K562 (cell line): ENCODE measurements at regions not wholly inside any gene's neighbourhood (a gene's known extent, or its start where the extent isn't known, plus 50 kb on each side); places are given as distances from the start of the nearest gene placed in this dataset.

ENCODE experiments used
- ATAC-seq: fragments of 200-7000 bp; cut with Tn5 transposase; 3 replicates; pipeline ENCODE4 v1.9.1; 2020; ENCODE audit warnings: moderate library complexity
- BruUV-seq: library from RNA; stranded (reverse); fragments of 400-500 nt; replicated peaks from 2 replicates; lab custom pipeline; 2021; lab: Mats Ljungman, UMichigan
- CTCF ChIA-PET: fragments of 300-600 bp; formaldehyde crosslinking; extraction: SDS; loops from one replicate; lab custom pipeline; 2021; ENCODE audit warnings: low intra/inter-chr PET ratio; lab: Yijun Ruan, JAX
- POLR2A ChIA-PET: fragments of 300-600, 350-650 bp; sonication (Branson Sonifier 250); formaldehyde crosslinking; extraction: SDS; loops from one replicate; lab custom pipeline; 2021; ENCODE audit warnings: antibody characterized with exemption, inconsistent platforms; lab: Yijun Ruan, JAX
- DNase-seq, 4 experiments: peaks; one replicate each; pipeline versions ENCODE4 v3.0.0 to v3.0.0-alpha.2; 2011 to 2018; ENCODE audit warnings: low spot score in 3 of 4, mixed read lengths in 3 of 4; ENCODE audit errors: extremely low read depth in 1 of 4
- FAIRE-seq: peaks from 2 replicates; lab custom pipeline; 2011; peaks lifted over from hg19 to GRCh38; lab: Jason Lieb, UNC
- H2AFZ ChIP-seq: 2 replicates; pipeline ENCODE4 v1.6.0; 2011; ENCODE audit warnings: low read depth, low read length, control low read depth, inconsistent platforms
- H3K27ac ChIP-seq: fragments of 200-600 bp; 3 replicates; pipeline ENCODE4 v1.8.0; 2011; ENCODE audit warnings: low read depth, mild to moderate bottlenecking, control low read depth, inconsistent platforms, low read length, moderate library complexity, mixed read lengths; ENCODE audit errors: extremely low read depth
- H3K27me3 ChIP-seq, 2 experiments: fragments of 300-600 bp in 1 of 2; 2 replicates in 1 of 2; 3 replicates in 1 of 2; pipeline versions ENCODE4 v1.6.0 to v1.8.0; 2011; ENCODE audit warnings: inconsistent platforms in 2 of 2, low read length in 2 of 2, mild to moderate bottlenecking in 1 of 2, mixed read lengths in 1 of 2, moderate library complexity in 1 of 2; ENCODE audit not compliant: control insufficient read depth in 2 of 2, insufficient read depth in 2 of 2
- H3K36me3 ChIP-seq: fragments of 300-600 bp; 3 replicates; pipeline ENCODE4 v1.8.0; 2011; ENCODE audit warnings: mild to moderate bottlenecking, low read length, inconsistent platforms; ENCODE audit not compliant: control insufficient read depth, insufficient read depth
- H3K4me1 ChIP-seq, 2 experiments: fragments of 200-600 bp in 1 of 2; replicated peaks in 1 of 2; 2 replicates in 1 of 2; 3 replicates in 1 of 2; pipeline versions ENCODE4 v1.5.1 to v1.8.0; 2011; ENCODE audit warnings: inconsistent platforms in 2 of 2, low read length in 2 of 2, mild to moderate bottlenecking in 1 of 2, mixed read lengths in 1 of 2, moderate library complexity in 1 of 2; ENCODE audit not compliant: control insufficient read depth in 2 of 2, insufficient read depth in 2 of 2
- H3K4me2 ChIP-seq: 2 replicates; pipeline ENCODE4 v1.6.1; 2011; ENCODE audit warnings: low read length, control low read depth, inconsistent platforms, mixed read lengths; ENCODE audit not compliant: insufficient read depth
- H3K4me3 ChIP-seq: fragments of 200-600 bp; sonication (generic), shearing (Covaris generic); 2 replicates; pipeline ENCODE4 v1.5.1; 2016; ENCODE audit warnings: control low read depth, inconsistent platforms
- H3K79me2 ChIP-seq: fragments of 200-600 bp; 3 replicates; pipeline ENCODE4 v1.8.0; 2011; ENCODE audit warnings: low read length, inconsistent platforms; ENCODE audit not compliant: control insufficient read depth, insufficient read depth
- H3K9ac ChIP-seq, 2 experiments: 2 replicates each; pipeline versions ENCODE4 v1.6.0 to v1.6.1; 2011; ENCODE audit warnings: low read depth in 2 of 2, low read length in 2 of 2, control low read depth in 1 of 2, inconsistent platforms in 1 of 2, mild to moderate bottlenecking in 1 of 2, mixed read lengths in 1 of 2; ENCODE audit not compliant: insufficient read depth in 1 of 2
- H3K9me1 ChIP-seq: one replicate; pipeline ENCODE4 v1.6.0; 2011; ENCODE audit warnings: inconsistent platforms, mild to moderate bottlenecking, low read length, moderate library complexity; ENCODE audit not compliant: control insufficient read depth, insufficient read depth
- H3K9me3 ChIP-seq: replicated peaks from 2 replicates; pipeline ENCODE4 v1.5.1; 2011; ENCODE audit warnings: low read depth, low read length, inconsistent platforms; ENCODE audit not compliant: control insufficient read depth, insufficient read depth
- H4K20me1 ChIP-seq: replicated peaks from 2 replicates; pipeline ENCODE4 v1.6.1; 2011; ENCODE audit warnings: low read length, inconsistent platforms, mixed read lengths; ENCODE audit not compliant: control insufficient read depth, insufficient read depth
- CHD4 ChIP-seq: fragments of 200-600 bp; sonication (generic); IDR thresholded peaks from 3 replicates; pipeline ENCODE4 v1.6.1; 2012; ENCODE audit warnings: low read depth, mild to moderate bottlenecking, mixed read lengths, low read length, inconsistent platforms; ENCODE audit not compliant: insufficient read depth, insufficient replicate concordance, poor library complexity, severe bottlenecking
- DNMT1 ChIP-seq: fragments of 450-650 bp; IDR thresholded peaks from 2 replicates; pipeline ENCODE4 v1.6.1; 2016; ENCODE audit warnings: antibody characterized with exemption, mild to moderate bottlenecking
- EGR1 ChIP-seq: fragments of 450-650 bp; conservative IDR thresholded peaks from 2 replicates; pipeline ENCODE4 v1.6.1; 2017; ENCODE audit warnings: mild to moderate bottlenecking
- NCOA6 ChIP-seq: fragments of 450-650 bp; IDR thresholded peaks from 2 replicates; pipeline ENCODE4 v1.6.1; 2017; ENCODE audit warnings: mild to moderate bottlenecking
- NEUROD1 ChIP-seq: fragments of 150-350 bp; IDR thresholded peaks from 2 replicates; pipeline ENCODE4 v1.6.1; 2014; ENCODE audit warnings: borderline replicate concordance, low read length, low read depth; ENCODE audit not compliant: partially characterized antibody
- REST ChIP-seq, 2 experiments: fragments of 450-650 bp; formaldehyde crosslinking in 1 of 2; IDR thresholded peaks; 2 replicates each; pipeline versions ENCODE4 v1.4.0 to v1.6.1; 2014 to 2020; ENCODE audit warnings: mild to moderate bottlenecking in 2 of 2, borderline replicate concordance in 1 of 2, low read depth in 1 of 2
- SIRT6 ChIP-seq: IDR thresholded peaks from one replicate; pipeline ENCODE4 v1.6.1; 2012; ENCODE audit warnings: low read depth, mild to moderate bottlenecking, control low read depth, inconsistent platforms, low read length, moderate library complexity
- SRSF7 ChIP-seq: fragments of 200-400 bp; formaldehyde crosslinking; optimal IDR thresholded peaks from 2 replicates; pipeline ENCODE3; 2017; ENCODE audit warnings: mild to moderate bottlenecking, low read depth, low read length
- STAT5A ChIP-seq: IDR thresholded peaks from 2 replicates; pipeline ENCODE4 v1.6.1; 2012; ENCODE audit warnings: low read length, inconsistent platforms, borderline replicate concordance
- STAT5B ChIP-seq: fragments of 250-450 bp; sonication (Bioruptor Pico); IDR thresholded peaks from 2 replicates; pipeline ENCODE4 v1.8.0; 2021; ENCODE audit warnings: mild to moderate bottlenecking, inconsistent platforms
- ZBTB2 ChIP-seq: fragments of 450-650 bp; IDR thresholded peaks from 2 replicates; pipeline ENCODE4 v1.6.1; 2016; ENCODE audit warnings: antibody characterized with exemption
- ZFP36 ChIP-seq: fragments of 150-350 bp; IDR thresholded peaks from 2 replicates; pipeline ENCODE4 v1.6.1; 2018; ENCODE audit warnings: low read length, low read depth; ENCODE audit not compliant: partially characterized antibody
- WGBS: fragments of 100-300 bp; shearing (Covaris generic); methylation state at CpG from one replicate; pipeline ENCODE4 v1.1.6; 2016; ENCODE audit warnings: low coverage, mixed read lengths; ENCODE audit not compliant: insufficient coverage; ENCODE audit errors: missing lambda C conversion rate; 5-methylcytosine and 5-hydroxymethylcytosine counted together
- in situ Hi-C: fragments of 300-500 bp; cut with MboI; formaldehyde crosslinking; loops from 4 replicates; pipeline ENCODE4 v1.15.0; 2018; ENCODE audit warnings: inconsistent platforms, mixed read lengths
- intact Hi-C: fragments of 100-400 bp; cut with micrococcal nuclease; formaldehyde crosslinking; loops from 2 replicates; pipeline ENCODE4 v1.14.2; 2022

DNA sequence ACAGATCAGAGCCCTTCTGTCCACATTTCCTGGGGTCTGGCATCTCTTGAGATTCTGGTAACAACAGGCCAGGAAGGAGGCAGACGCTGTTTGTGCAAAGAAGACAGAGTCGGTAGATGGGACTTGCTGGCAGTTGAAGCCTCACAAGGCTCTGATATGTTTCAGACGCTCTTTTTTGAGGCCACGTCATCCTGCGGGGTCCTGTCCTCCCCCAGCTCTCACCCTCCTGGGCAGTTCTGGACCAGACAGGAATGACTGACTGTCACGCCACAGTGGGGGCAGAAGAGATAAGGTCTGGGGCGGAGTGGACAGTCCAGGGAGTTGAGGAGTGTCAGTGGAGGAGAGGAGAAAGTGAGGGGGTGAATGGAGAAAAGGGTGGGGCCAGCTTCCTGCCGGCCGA lies 87.1 kb upstream of the SULF2 start:
- Histone ChIP-seq H3K4me3 (no peak overlapping the region), H2AFZ (no peak overlapping the region), H3K27ac (no peak overlapping the region), H4K20me1 (no peaks in the 10 kb centered on the region; the same call in 1 of the 2 replicates), H3K4me2 (no peak overlapping the region), H3K79me2 (no peaks in the 10 kb centered on the region), H3K27me3 (peaks cover 16 to 32% of the 10 kb centered on the region in 2 experiments; a peak in 4 of 5 replicates), H3K36me3 (no peaks in the 10 kb centered on the region), H3K9me1 (peaks cover 5% of the 10 kb centered on the region), H3K9me3 (no peaks in the 10 kb centered on the region), H3K9ac (no peak overlapping the region), H3K4me1 (no peaks in the 10 kb centered on the region)
- DNase-seq, result peak in 1 of 4 experiments; percentile 30
- ATAC-seq, result no peak
- in situ Hi-C loops, result no loop called here
- ChIA-PET POLR2A (interaction anchor here (1.2 kb wide), 1 partner anchor 10 kb away, joined by 4 read pairs; no protein-coding TSS in a partner anchor), CTCF (no interaction called here)
- no TSS peak for BruUV-seq
- WGBS, result 0% methylated on average over 6 of the region's 9 CpGs
- FAIRE-seq, result no peak
- intact Hi-C loops, result no loop called here
- TF ChIP-seq DNMT1, result no peak
- TF ChIP-seq STAT5B, result no peak
- no peak for TF ChIP-seq STAT5A
- TF ChIP-seq EGR1, result peak; percentile 53; the same call in 1 of the 2 replicates
- peak; percentile 36 for TF ChIP-seq REST (IDR thresholded peaks at IDR 0.05; ENCODE audit: borderline replicate concordance)
- TF ChIP-seq REST (CRISPR knock-in tag; IDR thresholded peaks at IDR 0.05; ENCODE audit: low read depth), result no peak
- no peak for TF ChIP-seq SIRT6
- TF ChIP-seq NCOA6, result no peak
- no peak for TF ChIP-seq NEUROD1
- TF ChIP-seq CHD4, result no peak
- TF ChIP-seq ZBTB2, result no peak
- no peak for TF ChIP-seq ZFP36
- TF ChIP-seq SRSF7, result no peak
